ENCODE measurements at regions not wholly inside any gene's neighbourhood (a gene's known extent, or its start where the extent isn't known, plus 50 kb on each side); places are given as distances from the start of the nearest gene placed in this dataset.
"Not testable (repeated sequence)": the region's sequence is repeated elsewhere in the genome, so short reads cannot be mapped to it uniquely, and the experiment has no call there.

- H3K4me1 ChIP-seq (ENCODE audit: control insufficient read depth, insufficient read depth, low read length, poor library complexity, severe bottlenecking); H3K27me3 ChIP-seq (ENCODE audit: control insufficient read depth, insufficient read depth, low read length); DNase-seq; ATAC-seq (ENCODE audit: low read depth in 2 of 2); H3K4me3 ChIP-seq (ENCODE audit: low read depth, low read length); H3K36me3 Mint-ChIP-seq; H3K9me3 Mint-ChIP-seq; H3K27ac Mint-ChIP-seq; H3K9me3 ChIP-seq (ENCODE audit: control insufficient read depth in 2 of 2, low read length in 2 of 2); H3K27ac ChIP-seq (ENCODE audit: insufficient read depth, low read length, poor library complexity, severe bottlenecking); H3K36me3 ChIP-seq (ENCODE audit: control insufficient read depth, insufficient read depth, low read length); H3K4me1 Mint-ChIP-seq; H3K4me3 Mint-ChIP-seq; H3K27me3 Mint-ChIP-seq: not testable (repeated sequence)
These were observed 155.5 kb downstream of the NPIPA8 start for GRCh38 chr16:18181028-18181427.

GRCh38 chr16:18173945-18174497 is 162.5 kb downstream of the NPIPA8 start:
- not testable (repeated sequence) for H3K27me3 ChIP-seq (ENCODE audit: control insufficient read depth, insufficient read depth, low read length); H3K36me3 Mint-ChIP-seq; H3K27ac Mint-ChIP-seq; H3K27ac ChIP-seq (ENCODE audit: insufficient read depth, low read length, poor library complexity, severe bottlenecking); H3K36me3 ChIP-seq (ENCODE audit: control insufficient read depth, insufficient read depth, low read length); H3K4me1 ChIP-seq (ENCODE audit: control insufficient read depth, insufficient read depth, low read length, poor library complexity, severe bottlenecking); H3K4me3 Mint-ChIP-seq; H3K4me3 ChIP-seq (ENCODE audit: low read depth, low read length); H3K9me3 Mint-ChIP-seq; H3K9me3 ChIP-seq (ENCODE audit: control insufficient read depth in 2 of 2, low read length in 2 of 2); DNase-seq; H3K27me3 Mint-ChIP-seq; H3K4me1 Mint-ChIP-seq; ATAC-seq (ENCODE audit: low read depth in 2 of 2)

GRCh38 chr16:18162293-18162692 is 174.2 kb downstream of the NPIPA8 start:
- not testable (repeated sequence) for H3K4me1 ChIP-seq (ENCODE audit: control insufficient read depth, insufficient read depth, low read length, poor library complexity, severe bottlenecking); H3K4me3 Mint-ChIP-seq; H3K27ac Mint-ChIP-seq; H3K4me3 ChIP-seq (ENCODE audit: low read depth, low read length); ATAC-seq (ENCODE audit: low read depth in 2 of 2); H3K27me3 ChIP-seq (ENCODE audit: control insufficient read depth, insufficient read depth, low read length); H3K27ac ChIP-seq (ENCODE audit: insufficient read depth, low read length, poor library complexity, severe bottlenecking); H3K36me3 Mint-ChIP-seq; H3K9me3 Mint-ChIP-seq; DNase-seq; H3K27me3 Mint-ChIP-seq; H3K36me3 ChIP-seq (ENCODE audit: control insufficient read depth, insufficient read depth, low read length); H3K4me1 Mint-ChIP-seq; H3K9me3 ChIP-seq (ENCODE audit: control insufficient read depth in 2 of 2, low read length in 2 of 2)

GRCh38 chr16:18161224-18161623 is 175.3 kb downstream of the NPIPA8 start:
- not testable (repeated sequence) for H3K27ac Mint-ChIP-seq; H3K27me3 ChIP-seq (ENCODE audit: control insufficient read depth, insufficient read depth, low read length); H3K27me3 Mint-ChIP-seq; H3K36me3 Mint-ChIP-seq; ATAC-seq (ENCODE audit: low read depth in 2 of 2); H3K4me1 ChIP-seq (ENCODE audit: control insufficient read depth, insufficient read depth, low read length, poor library complexity, severe bottlenecking); H3K4me3 Mint-ChIP-seq; DNase-seq; H3K36me3 ChIP-seq (ENCODE audit: control insufficient read depth, insufficient read depth, low read length); H3K27ac ChIP-seq (ENCODE audit: insufficient read depth, low read length, poor library complexity, severe bottlenecking); H3K9me3 ChIP-seq (ENCODE audit: control insufficient read depth in 2 of 2, low read length in 2 of 2); H3K4me3 ChIP-seq (ENCODE audit: low read depth, low read length); H3K4me1 Mint-ChIP-seq; H3K9me3 Mint-ChIP-seq

GRCh38 chr16:18159185-18159584 is 177.4 kb downstream of the NPIPA8 start:
- not testable (repeated sequence) for H3K4me1 ChIP-seq (ENCODE audit: control insufficient read depth, insufficient read depth, low read length, poor library complexity, severe bottlenecking); DNase-seq; H3K36me3 Mint-ChIP-seq; H3K27ac Mint-ChIP-seq; H3K4me1 Mint-ChIP-seq; H3K27ac ChIP-seq (ENCODE audit: insufficient read depth, low read length, poor library complexity, severe bottlenecking); H3K36me3 ChIP-seq (ENCODE audit: control insufficient read depth, insufficient read depth, low read length); H3K9me3 Mint-ChIP-seq; H3K4me3 Mint-ChIP-seq; H3K4me3 ChIP-seq (ENCODE audit: low read depth, low read length); H3K27me3 ChIP-seq (ENCODE audit: control insufficient read depth, insufficient read depth, low read length); H3K9me3 ChIP-seq (ENCODE audit: control insufficient read depth in 2 of 2, low read length in 2 of 2); ATAC-seq (ENCODE audit: low read depth in 2 of 2); H3K27me3 Mint-ChIP-seq

GRCh38 chr16:18157854-18158253 is 178.7 kb downstream of the NPIPA8 start:
- H3K27me3 ChIP-seq (ENCODE audit: control insufficient read depth, insufficient read depth, low read length); H3K9me3 Mint-ChIP-seq; H3K4me3 ChIP-seq (ENCODE audit: low read depth, low read length); ATAC-seq (ENCODE audit: low read depth in 2 of 2); H3K9me3 ChIP-seq (ENCODE audit: control insufficient read depth in 2 of 2, low read length in 2 of 2); H3K27ac ChIP-seq (ENCODE audit: insufficient read depth, low read length, poor library complexity, severe bottlenecking); H3K4me1 ChIP-seq (ENCODE audit: control insufficient read depth, insufficient read depth, low read length, poor library complexity, severe bottlenecking); H3K27me3 Mint-ChIP-seq; H3K36me3 ChIP-seq (ENCODE audit: control insufficient read depth, insufficient read depth, low read length); H3K4me1 Mint-ChIP-seq; H3K27ac Mint-ChIP-seq; DNase-seq; H3K4me3 Mint-ChIP-seq; H3K36me3 Mint-ChIP-seq: not testable (repeated sequence)

GRCh38 chr16:18152832-18153231 is 183.7 kb downstream of the NPIPA8 start:
- not testable (repeated sequence) for H3K4me3 Mint-ChIP-seq; H3K27me3 ChIP-seq (ENCODE audit: control insufficient read depth, insufficient read depth, low read length); ATAC-seq (ENCODE audit: low read depth in 2 of 2); H3K4me1 ChIP-seq (ENCODE audit: control insufficient read depth, insufficient read depth, low read length, poor library complexity, severe bottlenecking); H3K27me3 Mint-ChIP-seq; H3K36me3 Mint-ChIP-seq; H3K27ac ChIP-seq (ENCODE audit: insufficient read depth, low read length, poor library complexity, severe bottlenecking); H3K9me3 Mint-ChIP-seq; H3K4me3 ChIP-seq (ENCODE audit: low read depth, low read length); H3K27ac Mint-ChIP-seq; H3K9me3 ChIP-seq (ENCODE audit: control insufficient read depth in 2 of 2, low read length in 2 of 2); DNase-seq; H3K36me3 ChIP-seq (ENCODE audit: control insufficient read depth, insufficient read depth, low read length); H3K4me1 Mint-ChIP-seq

GRCh38 chr16:18148132-18148531 is 188.4 kb downstream of the NPIPA8 start:
- not testable (repeated sequence) for H3K4me1 ChIP-seq (ENCODE audit: control insufficient read depth, insufficient read depth, low read length, poor library complexity, severe bottlenecking); H3K27me3 Mint-ChIP-seq; H3K4me3 Mint-ChIP-seq; H3K4me1 Mint-ChIP-seq; H3K27me3 ChIP-seq (ENCODE audit: control insufficient read depth, insufficient read depth, low read length); H3K9me3 ChIP-seq (ENCODE audit: control insufficient read depth in 2 of 2, low read length in 2 of 2); DNase-seq; H3K36me3 ChIP-seq (ENCODE audit: control insufficient read depth, insufficient read depth, low read length); H3K27ac Mint-ChIP-seq; H3K36me3 Mint-ChIP-seq; ATAC-seq (ENCODE audit: low read depth in 2 of 2); H3K4me3 ChIP-seq (ENCODE audit: low read depth, low read length); H3K27ac ChIP-seq (ENCODE audit: insufficient read depth, low read length, poor library complexity, severe bottlenecking); H3K9me3 Mint-ChIP-seq
